ENCODE measurements at regions not wholly inside any gene's neighbourhood (a gene's known extent, or its start where the extent isn't known, plus 50 kb on each side); places are given as distances from the start of the nearest gene placed in this dataset.
A peak's percentile ranks its signal among the peaks of the same experiment; 100 is the strongest.

DNA sequence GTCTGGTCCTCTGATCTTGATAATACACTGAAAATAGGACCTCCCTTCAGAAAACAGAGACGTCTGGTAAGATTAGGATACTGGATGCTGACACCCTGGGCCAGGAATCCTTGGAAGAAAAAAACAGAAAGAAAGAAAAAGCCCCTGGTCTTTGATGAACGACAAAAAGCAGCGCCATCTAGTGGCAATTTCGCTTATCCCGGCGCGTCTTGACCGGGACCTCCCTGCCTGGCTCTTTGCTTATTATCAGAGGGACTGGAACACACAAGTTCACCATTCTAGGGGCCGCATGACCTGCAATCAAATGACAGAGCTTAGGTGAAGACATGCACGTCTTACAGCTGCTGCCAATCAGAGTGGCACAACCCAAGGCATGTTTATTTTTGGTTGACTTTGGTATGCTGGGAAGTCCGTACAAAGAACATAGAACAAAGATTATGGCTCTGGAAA lies 114.9 kb upstream of the NFIB start:
- DNase-seq = peak; percentile 25 to 38

DNA sequence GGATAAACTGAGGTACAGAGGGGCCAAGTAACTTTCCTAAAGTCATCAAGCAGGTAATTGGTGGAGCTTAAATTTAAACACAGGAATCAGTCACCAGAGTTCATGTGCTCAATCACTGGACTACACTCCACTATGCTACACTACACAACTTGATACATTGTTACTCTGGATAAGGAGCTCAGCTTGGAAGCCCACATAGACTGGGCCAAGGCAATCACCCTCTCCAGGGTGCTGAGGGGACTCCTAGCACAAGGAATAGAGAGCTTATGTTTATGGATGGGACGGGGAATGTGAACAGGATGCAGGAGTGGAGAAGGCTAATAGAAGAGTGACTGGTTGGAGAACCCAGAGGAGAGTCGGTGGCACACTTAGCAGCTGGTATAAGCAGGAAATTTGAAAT lies 113.5 kb upstream of the NFIB start:
- DNase-seq = no peak

DNA sequence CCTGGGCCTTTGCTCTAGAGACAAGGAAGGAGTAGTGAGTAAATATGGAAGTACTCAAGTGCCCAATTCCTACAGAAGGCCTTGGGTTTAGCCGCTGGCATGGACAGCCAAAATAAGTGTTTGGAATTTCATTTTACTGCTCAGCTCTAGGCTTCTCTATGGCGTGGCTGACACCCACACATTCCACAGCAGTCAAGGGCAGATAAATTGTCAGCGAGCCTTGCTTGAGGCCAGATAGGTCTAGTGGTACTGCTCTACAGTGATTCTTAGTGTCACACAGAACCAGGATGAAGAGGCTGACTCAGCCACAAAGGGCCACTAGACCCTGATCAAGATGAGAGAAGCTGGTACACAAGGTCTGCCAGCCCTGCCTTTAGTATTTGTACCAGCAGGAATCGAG lies 111.0 kb upstream of the NFIB start:
- no peak for DNase-seq

DNA sequence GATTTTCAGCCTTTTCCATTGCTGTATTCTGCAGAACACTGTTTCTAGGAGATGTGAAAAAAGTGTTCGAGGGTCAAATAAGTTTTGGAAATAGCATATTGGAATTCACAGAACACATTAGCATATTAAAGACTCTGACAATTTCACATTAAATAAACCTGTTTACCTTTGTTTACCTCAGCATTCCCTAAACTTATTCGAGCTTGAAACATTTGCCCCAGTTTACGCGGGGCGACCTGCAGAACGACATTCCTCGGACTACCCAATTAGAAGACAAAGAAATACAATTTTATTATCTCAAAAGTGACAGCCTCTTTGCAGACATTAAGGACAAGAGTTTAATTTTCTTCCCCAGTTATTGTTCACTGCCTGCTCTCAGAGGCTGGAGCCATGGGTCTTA lies 110.3 kb upstream of the NFIB start:
- no peak for DNase-seq

DNA sequence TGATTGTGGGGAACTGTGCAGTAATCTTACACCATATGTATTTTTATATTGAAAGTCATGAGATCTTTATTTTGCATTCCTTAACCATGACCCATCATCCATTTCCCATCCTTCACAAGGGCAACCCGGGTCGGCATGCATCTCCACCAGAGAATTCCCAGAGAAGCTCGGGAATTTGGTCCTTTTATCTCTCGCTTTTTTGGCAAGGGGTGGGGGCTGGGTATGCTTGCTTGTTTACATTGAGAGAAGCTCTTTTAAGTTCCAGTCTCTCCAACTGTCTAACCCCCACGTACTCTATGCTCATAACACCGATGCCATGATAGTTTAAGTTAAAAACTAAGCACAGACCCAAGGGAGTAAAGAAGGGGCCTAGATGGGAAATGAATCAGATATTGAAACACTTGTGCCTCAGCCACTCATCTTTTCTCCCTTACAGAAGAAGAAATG lies 109.9 kb upstream of the NFIB start:
- no peak for DNase-seq

DNA sequence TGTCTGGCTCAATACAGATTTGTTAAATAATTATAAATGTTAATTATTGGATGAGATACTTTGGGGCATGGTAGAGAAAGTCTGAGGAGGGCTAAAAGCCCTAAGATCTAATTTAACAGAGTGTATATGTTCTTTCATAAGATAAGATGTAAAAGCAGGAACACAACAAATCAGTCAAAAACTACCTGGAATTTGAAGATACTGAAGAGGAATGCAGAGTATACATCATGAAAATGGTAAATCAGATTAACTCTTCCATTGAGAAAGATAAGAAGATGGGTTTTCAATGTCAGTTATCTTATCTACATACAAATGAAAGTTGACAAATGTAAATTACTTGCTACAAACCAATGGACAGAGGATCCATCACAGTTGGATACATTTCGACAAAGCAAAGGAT lies 107.3 kb upstream of the NFIB start:
- DNase-seq = no peak

DNA sequence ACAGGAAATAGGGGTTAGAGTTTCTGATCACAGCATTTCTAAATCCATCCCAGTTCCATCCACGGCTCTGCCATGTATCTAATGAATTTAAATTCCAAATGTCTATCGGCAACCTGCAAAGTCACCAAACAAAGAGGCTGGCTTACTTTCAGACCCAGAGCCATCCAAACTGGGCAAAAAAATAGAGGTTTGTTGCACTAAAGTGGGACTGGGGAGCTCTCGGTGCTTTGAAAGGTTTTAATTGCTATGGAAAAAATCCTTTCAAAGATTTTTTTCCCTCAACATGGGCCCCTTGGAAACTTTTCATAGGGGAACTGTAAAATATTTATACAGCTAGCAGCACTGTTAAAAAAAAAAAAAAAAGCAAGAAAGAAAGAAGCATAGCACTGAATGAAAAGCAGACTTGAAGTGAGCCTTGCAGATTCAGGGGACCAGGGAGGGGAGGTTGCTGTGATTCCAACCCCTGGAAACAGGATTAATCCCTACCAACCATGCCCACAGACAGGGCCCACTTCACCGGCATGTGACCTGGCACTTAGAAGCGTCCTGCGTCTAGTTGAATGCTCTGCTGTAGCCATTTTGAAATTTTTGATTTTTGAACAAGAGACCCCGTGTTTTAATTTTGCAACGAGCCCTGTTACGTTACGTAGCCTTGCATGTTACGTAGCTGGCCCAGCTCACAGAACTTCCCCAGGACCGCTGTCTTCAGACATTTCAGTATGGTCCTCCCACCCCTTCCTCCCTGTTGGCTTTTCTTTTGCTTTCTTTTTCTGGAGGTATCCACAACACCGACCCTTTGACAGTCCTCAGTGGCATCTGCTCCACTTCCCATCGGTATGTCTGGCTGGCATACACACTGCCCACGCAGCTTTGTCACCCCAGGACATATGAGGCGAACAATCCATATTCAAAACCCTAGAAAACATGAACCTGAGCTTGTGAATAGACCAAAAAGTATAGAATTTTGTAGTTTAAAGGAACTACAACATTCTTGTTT lies 105.3 kb upstream of the NFIB start:
- no peak for DNase-seq

DNA sequence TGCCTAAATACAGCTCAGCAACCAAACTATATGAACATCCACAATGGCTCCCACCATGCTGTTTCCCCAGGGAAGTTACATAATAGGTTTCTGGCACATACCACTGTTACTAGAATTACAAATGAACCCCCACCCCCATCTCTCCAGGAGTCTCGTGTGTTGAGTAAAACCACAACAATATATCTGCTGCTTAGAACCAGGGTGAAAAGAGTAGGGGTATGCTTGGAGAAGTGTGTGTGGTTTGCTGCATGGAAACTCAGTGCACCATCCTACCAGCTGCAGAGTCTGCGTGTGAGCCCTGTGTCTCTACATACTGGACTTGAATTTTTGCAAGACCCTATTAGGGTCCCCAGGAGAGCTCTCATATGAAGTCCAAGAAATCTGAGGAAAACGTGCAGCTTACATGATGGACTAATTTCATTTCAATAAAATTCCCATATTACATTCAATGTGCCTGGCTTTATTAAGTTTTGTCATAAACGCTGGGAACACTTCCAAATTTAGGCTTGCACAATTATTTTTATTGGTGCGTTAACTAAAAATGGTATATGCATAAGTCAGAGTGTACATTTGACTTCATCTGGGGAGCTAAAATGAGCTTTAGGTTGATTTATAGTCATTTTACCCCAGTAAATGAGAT lies 104.5 kb upstream of the NFIB start:
- DNase-seq = no peak

DNA sequence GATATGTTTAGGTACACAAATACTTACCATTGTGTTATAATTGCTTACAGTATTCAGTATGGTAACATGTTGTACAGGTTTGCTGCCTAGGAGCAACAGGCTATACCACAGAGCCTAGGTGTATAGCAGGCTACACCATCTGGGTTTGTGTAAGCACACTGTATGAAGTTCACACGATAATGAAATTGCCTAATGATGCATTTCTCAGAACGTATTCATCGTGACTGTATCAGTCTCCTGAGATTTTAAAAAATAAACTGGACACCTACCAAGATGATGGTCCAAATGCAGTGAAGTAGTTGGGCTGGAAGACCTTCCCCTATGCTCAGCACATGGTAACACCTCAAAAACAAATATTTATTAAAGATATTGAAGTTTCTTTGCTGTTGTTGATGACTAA lies 103.3 kb upstream of the NFIB start:
- no peak for DNase-seq

DNA sequence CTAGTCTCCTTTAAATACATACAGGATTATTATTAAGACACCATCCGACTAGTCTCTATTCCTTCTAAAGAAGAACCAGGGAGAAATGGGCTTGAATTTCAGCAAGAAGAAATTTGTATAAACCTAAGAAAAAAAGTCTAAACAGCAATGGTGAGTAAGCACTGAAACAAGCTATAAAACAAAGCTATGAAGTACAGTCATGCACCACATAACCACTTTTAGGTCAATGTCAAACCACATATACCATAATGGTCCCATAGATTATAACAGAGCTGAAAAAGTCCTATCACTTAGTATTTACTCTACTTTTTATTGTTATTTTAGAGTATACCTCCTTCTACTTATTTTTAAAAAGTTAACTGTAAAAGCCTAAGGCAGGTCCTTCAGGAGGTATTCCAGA lies 102.0 kb upstream of the NFIB start:
- DNase-seq = no peak

DNA sequence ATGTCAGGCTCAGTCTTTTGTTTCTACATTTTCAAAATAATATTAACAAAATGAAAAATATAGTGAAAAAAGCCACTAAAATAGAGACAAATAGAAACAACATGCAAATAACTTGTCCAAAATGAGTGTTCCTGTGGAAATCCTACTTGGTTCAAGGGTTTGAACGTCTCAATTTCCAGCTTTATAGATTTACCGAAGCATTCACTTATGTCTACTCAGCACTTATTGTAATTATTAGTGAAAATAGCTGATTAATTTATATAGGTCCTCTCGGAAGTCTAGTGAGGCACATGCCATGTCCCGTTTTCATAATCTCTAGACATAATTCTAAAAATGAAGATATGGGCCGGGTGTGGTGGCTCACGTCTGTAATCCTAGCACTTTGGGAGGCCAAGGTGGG lies 99.9 kb upstream of the NFIB start:
- DNase-seq = no peak

DNA sequence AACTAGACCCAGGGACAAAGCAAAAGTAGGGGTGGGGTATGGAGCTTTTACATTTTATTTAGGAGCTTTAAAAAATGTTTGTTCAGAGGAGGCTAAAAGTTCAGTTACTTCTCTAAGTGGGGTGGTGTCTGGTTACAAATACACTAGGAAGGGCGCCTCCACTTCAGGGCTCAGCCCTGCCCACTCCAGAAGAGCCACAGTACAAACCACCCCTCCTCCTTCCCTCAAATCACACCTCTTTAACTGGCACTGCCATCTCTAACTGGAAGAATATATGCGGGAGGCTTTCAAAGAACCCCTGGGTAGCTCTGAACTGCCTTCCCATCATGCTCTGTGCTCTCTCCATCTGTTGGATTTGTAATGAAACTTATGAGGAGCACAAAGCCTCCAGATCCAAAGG lies 98.8 kb upstream of the NFIB start:
- DNase-seq = no peak

DNA sequence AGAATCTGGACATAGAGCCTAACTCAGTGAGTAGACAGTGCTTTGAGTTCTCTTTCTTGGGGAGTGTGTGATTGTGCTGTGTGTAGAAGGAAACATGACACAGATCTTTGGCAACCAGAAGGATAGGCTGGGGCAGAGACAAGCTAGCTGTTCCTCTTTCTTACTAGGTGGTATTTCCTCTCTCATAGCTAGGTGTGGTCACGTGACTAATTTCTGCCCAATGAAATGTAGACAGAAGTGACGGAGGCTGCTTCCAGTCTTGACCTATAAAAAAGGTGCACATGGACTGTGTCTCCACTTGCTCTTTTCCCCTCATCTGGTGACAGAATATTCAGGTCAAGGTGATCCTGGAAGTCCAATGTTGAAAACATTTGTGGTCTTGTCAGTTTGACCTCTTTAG lies 92.5 kb upstream of the NFIB start:
- no peak for DNase-seq

DNA sequence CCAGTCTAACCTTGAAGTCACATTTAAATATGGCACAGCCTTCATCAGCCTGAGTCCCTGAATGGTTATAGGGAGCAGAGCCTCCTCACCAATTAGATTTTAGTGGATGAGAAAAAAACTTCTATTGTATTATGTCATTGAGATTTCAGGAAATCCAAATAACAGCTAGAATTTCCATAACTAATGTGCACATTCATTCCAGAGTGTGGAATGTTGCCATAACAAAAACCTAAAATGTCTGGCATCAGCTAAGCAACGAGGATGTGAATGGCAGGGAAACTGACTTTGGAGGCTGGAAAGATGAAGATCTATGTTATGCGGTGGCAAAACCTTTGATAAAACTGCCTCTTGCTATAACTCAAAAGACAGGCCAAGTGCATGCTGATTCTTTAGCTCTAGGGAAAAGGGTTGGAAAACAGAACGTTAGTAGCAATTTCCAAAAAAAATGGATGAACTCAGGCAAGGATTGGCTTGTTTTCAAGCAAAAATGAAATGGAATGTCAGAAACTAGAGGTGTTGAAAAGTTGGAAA lies 91.3 kb upstream of the NFIB start:
- no peak for DNase-seq

DNA sequence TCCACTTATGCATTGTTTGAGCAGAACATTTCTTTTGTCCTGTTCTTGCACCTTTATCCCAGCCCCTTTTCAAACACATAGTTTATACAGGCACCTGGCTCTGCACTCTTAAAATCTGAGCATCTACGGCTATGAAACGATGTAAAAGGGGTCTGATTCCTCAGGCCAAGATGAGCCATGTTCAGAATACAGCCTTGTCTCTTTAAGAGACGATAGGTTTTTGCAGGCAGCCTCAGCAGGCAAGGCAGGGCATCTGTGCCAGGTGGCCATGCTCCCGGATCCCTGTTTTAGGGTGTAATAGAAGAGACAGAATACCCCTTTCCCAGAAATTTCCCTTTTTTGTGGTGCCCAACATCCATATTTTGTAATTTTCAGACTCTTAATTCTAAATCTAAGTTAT lies 89.1 kb upstream of the NFIB start:
- no peak for DNase-seq

DNA sequence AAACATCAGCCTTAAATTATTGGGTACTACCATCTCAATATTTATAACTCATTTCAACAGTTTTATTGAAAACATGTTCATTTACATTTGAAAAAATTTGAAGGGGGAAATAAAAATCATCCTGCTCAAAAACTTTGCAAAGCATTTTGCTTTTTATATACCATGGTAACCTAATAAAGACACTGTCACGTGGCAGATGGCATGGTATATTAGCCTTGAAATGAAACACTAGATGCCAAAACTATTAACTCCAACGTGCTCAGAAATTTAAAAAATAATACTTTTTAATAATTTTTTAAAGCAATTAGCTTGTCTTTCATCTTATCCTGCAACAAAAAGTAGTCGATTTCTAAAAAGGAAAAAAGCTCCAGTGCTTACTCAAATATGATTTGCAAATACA lies 88.6 kb upstream of the NFIB start:
- DNase-seq = no peak

DNA sequence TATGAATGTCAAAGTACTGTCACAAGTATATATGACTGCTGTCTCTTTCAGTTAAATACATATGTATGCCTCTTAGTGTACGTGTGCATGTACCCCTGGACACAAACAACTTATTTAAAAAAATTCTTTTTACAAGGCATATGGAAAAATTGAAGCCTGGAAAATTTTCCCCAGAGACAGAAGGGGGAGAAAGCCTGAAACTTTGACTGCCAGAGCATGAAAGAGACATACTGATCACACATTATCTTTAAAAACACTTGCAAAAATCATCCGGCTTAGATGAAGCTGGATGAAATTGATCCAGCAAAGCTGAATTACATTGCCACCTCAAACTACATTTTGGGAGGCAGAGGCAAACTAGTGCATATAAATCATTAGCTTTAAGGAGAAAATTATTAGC lies 88.0 kb upstream of the NFIB start:
- no peak for DNase-seq

DNA sequence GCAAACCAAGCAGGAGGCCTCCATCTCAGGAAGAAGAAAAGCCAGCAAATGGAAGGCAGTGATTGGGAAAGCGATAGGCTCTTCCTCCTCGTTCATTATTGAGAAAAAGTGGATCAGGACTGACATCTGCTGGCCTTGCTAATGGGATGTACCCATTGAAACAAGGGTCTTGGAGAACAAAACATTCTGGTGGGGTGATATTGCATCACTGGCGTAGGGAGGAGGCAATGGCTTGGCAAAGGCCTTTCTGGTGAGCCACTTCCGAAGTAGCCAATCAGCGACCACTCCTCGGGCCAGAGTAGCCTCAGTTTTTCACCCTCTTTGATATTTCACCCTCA lies 86.7 kb upstream of the NFIB start:
- DNase-seq = no peak

DNA sequence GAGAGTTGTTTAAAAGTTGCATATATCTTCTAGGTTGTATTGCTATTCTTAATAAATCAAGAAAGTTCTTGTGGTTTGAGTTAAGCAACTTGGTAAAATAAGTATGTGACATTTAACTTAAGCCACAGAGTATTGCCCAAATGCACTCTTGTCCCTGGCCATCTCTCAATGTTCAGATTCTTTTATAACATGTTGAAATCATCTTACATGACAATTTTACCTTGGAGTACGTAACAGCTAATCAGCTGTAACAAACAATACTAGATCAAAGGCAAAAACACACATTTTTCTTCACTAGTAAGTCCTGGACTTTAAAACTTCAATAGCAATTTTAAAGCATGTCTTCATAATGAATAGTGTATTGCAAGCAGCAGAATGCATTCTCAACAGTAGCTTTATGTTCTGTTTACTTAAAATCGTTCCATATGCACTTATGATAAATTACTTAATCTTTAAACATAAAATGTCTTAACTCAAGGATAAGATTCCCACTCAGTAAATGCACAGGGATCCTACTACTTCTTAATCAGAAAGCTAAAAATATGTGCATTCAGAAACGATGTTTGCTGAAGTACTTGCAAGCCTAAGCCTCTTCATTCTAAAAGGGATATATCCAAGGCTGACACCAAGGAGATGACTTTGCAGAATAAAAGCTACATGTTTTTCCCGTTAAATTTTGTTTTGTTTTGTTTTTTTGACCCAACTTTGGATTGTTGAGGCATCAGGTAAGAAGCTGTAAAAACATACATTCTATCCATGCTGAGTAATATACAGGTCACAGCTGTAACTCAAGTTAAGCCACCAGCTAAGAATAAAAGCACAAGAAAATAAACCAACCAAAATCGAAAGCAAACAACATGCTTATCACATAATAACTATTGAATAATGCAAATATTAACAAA lies 86.1 kb upstream of the NFIB start:
- DNase-seq = no peak

DNA sequence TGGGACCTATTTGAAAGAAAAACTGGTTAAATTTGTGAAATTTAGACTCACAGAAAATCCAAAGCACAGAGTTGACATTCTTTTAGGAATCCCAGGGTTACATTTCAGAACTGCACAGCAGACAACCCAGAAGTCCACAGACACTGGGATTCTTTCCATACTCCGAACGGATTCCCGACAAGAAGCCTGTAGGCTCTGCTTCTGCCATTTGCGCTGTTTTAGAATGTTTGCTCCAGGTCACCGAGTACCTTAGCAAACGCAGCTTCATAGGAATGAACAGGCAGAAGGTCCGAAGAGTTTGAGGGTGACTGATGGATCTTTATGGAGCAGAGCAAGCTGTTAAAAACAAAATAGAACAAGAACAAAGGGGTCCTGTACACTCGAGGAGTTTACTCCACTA lies 84.5 kb upstream of the NFIB start:
- DNase-seq = no peak

DNA sequence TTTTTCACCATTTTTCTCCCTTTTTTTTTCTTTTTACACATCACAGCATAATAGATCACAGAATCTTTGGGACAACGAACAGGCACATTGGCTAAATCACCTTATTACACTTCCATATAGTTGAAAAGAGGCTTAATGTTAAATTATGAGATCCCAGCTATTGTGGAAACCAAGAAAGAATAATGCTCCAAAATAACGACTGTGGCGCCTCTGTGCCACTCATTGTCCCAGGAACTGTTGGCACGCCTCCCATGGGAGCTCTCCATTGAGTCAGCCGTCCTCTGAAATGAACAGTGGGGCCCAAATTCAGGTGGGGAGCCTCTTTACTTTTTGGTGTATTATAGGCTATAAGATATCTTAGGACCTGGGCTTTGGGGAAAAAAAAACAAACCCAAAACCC lies 82.2 kb upstream of the NFIB start:
- DNase-seq = no peak

DNA sequence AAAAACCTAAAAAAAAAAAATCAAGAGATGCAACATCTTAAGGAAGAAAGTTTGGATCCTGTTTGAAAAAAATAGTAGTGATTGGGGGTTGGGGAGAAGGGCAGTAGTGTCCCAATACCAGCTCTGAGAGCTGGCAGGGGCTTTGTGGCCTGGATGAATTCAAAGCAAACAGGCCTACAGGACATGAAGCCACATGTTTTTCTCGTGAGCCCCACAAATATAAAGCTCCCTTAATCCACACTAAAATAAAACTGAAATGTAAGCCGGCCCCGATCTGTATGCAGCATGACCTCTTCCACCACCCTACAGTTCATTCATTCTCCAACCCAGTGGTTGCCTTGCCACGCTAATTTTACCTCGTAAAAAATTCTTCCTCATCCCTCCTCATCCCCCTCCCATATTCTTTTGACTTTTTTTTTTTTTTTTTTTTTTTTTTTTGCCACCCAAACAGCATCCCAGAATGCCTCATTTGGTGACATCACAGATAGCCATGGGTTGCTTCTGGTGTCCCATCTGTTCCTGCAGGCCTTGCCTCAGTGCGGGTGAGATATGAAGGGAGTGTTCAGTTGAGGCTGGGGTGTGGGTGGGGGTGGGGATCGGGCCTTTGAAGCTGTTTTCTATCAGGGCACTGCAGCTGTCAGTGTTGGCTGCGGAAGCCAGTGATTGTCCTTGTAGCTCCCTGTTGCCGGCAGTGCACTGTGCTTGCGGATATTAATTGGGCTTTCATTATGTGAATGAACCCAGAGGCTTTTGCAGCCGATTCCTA lies 81.6 kb upstream of the NFIB start:
- no peak for DNase-seq
